ENCODE measurements at regions not wholly inside any gene's neighbourhood (a gene's known extent, or its start where the extent isn't known, plus 50 kb on each side); places are given as distances from the start of the nearest gene placed in this dataset.

- TF ChIP-seq REST (IDR thresholded peaks at IDR 0.05; ENCODE audit: low read depth) = no peak
- TF ChIP-seq EGR1 (IDR thresholded peaks at IDR 0.05) = no peak
- TF ChIP-seq YY1 (IDR thresholded peaks at IDR 0.05; ENCODE audit: low read depth) = no peak
- no peak for TF ChIP-seq CEBPB (IDR thresholded peaks at IDR 0.05)
- TF ChIP-seq TAF1 (IDR thresholded peaks at IDR 0.05; ENCODE audit: low read depth) = no peak
- TF ChIP-seq MAX (IDR thresholded peaks at IDR 0.05) = no peak
- no peak for TF ChIP-seq USF1 (IDR thresholded peaks at IDR 0.05)
- no peak for TF ChIP-seq FOXM1 (IDR thresholded peaks at IDR 0.05; ENCODE audit: borderline replicate concordance, low read depth)
- TF ChIP-seq ZBTB7A (IDR thresholded peaks at IDR 0.05; ENCODE audit: low read depth) = no peak
- TF ChIP-seq RAD21 (IDR thresholded peaks at IDR 0.05; ENCODE audit: low read depth) = no peak
- no peak for TF ChIP-seq EP300 (IDR thresholded peaks at IDR 0.05; ENCODE audit: borderline replicate concordance)
- no peak for TF ChIP-seq CREB1 (IDR thresholded peaks at IDR 0.05; ENCODE audit: low read depth)
- no peak for TF ChIP-seq TEAD4 (IDR thresholded peaks at IDR 0.05)
Observed at GRCh38 chr12:125373375-125373774, 308.1 kb downstream of the AACS start.
